Stimulated activated CD8-positive, alpha-beta memory T cell treated with anti-CD3 and anti-CD28 coated beads, Interleukin-2, amount 100 ng/mL, for 1 hour (primary cell): ENCODE measurements at regions not wholly inside any gene's neighbourhood (a gene's known extent, or its start where the extent isn't known, plus 50 kb on each side); places are given as distances from the start of the nearest gene placed in this dataset.

Source experiments
- DNase-seq, 2 donors: peaks; one replicate each; pipeline ENCODE4 v3.0.0-alpha.2; 2020; ENCODE audit warnings: low read depth in 2 of 2

GRCh38 chr12:24047326-24047725, 97.9 kb upstream of the SOX5 start:
- no peak for DNase-seq

GRCh38 chr12:24045816-24046257, 96.4 kb upstream of the SOX5 start:
- DNase-seq: no peak

- no peak for DNase-seq
Observed at GRCh38 chr12:24044941-24045703, 95.7 kb upstream of the SOX5 start.

- DNase-seq: no peak
Observed at GRCh38 chr12:24042651-24043050, 93.2 kb upstream of the SOX5 start.

- DNase-seq: no peak
Observed at GRCh38 chr12:24039113-24039525, 89.6 kb upstream of the SOX5 start.

- DNase-seq: no peak
Observed at GRCh38 chr12:24038211-24038997, 88.9 kb upstream of the SOX5 start.

GRCh38 chr12:24036438-24037216, 87.2 kb upstream of the SOX5 start:
- no peak for DNase-seq

GRCh38 chr12:24034894-24035293, 85.4 kb upstream of the SOX5 start:
- DNase-seq: no peak

- no peak for DNase-seq
Observed at GRCh38 chr12:24034160-24034559, 84.7 kb upstream of the SOX5 start.

GRCh38 chr12:24027352-24027751, 77.9 kb upstream of the SOX5 start:
- no peak for DNase-seq

GRCh38 chr12:24025153-24025798, 75.8 kb upstream of the SOX5 start:
- no peak for DNase-seq

GRCh38 chr12:24023081-24023480, 73.6 kb upstream of the SOX5 start:
- DNase-seq: no peak

- DNase-seq: no peak
Observed at GRCh38 chr12:24021164-24021502, 71.7 kb upstream of the SOX5 start.

GRCh38 chr12:24020397-24021163, 71.1 kb upstream of the SOX5 start:
- no peak for DNase-seq

- DNase-seq: no peak
Observed at GRCh38 chr12:24015833-24016160, 66.3 kb upstream of the SOX5 start.

- no peak for DNase-seq
Observed at GRCh38 chr12:24014915-24015832, 65.7 kb upstream of the SOX5 start.

- DNase-seq: no peak
Observed at GRCh38 chr12:24014240-24014639, 64.8 kb upstream of the SOX5 start.

GRCh38 chr12:24012528-24012927, 63.1 kb upstream of the SOX5 start:
- DNase-seq: no peak

GRCh38 chr12:24011927-24012507, 62.5 kb upstream of the SOX5 start:
- DNase-seq: no peak

- DNase-seq: no peak
Observed at GRCh38 chr12:24008166-24008565, 58.7 kb upstream of the SOX5 start.
